Stimulated activated CD4-positive, alpha-beta T cell treated with anti-CD3 and anti-CD28 coated beads, TNF-alpha, amount 100 ng/mL, for 48 hours (primary cell): ENCODE measurements at regions not wholly inside any gene's neighbourhood (a gene's known extent, or its start where the extent isn't known, plus 50 kb on each side); places are given as distances from the start of the nearest gene placed in this dataset.
"Not testable (repeated sequence)": the region's sequence is repeated elsewhere in the genome, so short reads cannot be mapped to it uniquely, and the experiment has no call there.

Experiments used
- DNase-seq, 3 donors: peaks; one replicate each; pipeline ENCODE4 v3.0.0-alpha.2; 2020; ENCODE audit warnings: low read depth in 3 of 3

DNA sequence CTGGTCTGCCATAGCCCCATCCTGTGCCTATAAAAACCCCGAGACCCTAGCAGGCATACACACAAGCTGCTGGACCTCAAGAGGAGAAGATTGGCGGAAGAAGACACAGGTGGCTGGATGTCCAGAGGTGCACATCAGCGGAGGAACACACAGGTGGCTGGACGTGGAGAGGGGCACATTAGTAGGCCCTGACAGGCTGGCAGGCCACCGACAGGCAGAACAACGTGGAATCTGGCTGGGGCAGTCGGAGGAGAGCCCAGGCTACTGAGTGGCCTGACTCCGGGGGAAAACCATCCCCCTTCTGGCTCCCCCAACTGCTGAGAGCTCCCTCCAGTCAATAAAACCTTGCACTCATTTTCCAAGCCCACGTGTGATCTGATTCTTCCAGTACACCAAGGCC lies 512.5 kb upstream of the AMOT start:
- no peak for DNase-seq

GRCh38 chrX:113330416-113330815 lies 489.8 kb upstream of the AMOT start:
- DNase-seq, result no peak

GRCh38 chrX:113315927-113316326 lies 475.3 kb upstream of the AMOT start:
- DNase-seq, result no peak

DNA sequence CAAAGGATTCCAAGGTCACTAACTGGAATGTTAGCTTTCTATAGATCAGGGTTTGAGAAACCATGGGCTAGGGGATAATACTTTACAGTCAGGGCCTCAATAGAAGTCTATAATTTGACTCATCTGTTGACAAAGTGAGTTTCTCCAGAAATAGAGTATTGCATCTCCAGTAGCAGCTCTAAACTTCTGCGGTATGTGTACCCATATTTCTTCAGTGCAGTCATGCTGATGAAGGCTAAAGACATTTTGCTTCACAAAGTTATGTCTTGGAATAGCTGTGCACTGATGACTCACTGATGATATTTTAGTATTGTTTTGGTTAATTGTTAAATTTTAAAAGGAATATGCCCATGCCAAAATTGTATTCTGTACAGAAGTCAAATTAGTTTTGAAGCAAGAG lies 464.9 kb upstream of the AMOT start:
- DNase-seq, result no peak

GRCh38 chrX:113300580-113300979 lies 459.9 kb upstream of the AMOT start:
- no peak for DNase-seq

GRCh38 chrX:113297437-113297836 lies 456.8 kb upstream of the AMOT start:
- DNase-seq, result no peak

- DNase-seq, result no peak
Observed at GRCh38 chrX:113289503-113289902, 448.9 kb upstream of the AMOT start.

DNA sequence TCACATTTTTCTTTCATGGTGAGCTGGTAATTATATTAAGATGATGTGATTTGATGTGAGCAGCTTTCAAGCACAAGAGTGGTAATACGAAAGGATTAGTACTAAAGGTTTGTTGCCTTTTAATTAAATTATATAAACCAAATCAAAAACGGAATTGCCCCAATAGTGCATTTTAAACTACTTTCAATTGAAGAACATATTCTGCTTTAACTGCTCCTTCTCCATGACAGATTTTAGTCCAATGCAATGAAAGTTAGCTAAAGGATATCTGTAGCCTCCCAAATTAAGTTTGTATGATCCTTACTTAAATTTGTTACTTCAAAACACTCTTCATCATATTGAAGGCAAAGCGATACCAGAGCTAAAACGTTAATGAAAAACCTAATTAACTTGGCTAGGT lies 447.1 kb upstream of the AMOT start:
- DNase-seq, result no peak

DNA sequence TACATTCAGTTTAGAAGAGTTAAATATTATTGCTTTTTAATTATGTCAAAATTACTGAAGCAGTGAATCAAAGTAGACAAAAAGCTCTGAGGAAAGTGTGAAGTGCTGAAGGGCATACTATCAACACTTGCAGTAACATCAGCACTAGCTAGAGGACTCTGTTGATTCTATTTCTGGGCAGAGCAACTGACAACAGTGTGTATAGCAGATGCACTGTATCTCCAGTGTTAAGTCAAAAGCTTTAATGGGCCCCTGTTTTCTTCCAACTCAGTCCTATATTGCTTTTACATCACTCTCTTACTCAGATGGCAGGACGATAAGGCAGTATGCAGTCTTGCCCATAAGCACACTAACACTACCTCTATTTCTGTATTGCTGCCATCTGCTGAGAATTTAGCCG lies 435.2 kb upstream of the AMOT start:
- no peak for DNase-seq

- DNase-seq, result no peak
Observed at GRCh38 chrX:113274791-113275190, 434.2 kb upstream of the AMOT start.

DNA sequence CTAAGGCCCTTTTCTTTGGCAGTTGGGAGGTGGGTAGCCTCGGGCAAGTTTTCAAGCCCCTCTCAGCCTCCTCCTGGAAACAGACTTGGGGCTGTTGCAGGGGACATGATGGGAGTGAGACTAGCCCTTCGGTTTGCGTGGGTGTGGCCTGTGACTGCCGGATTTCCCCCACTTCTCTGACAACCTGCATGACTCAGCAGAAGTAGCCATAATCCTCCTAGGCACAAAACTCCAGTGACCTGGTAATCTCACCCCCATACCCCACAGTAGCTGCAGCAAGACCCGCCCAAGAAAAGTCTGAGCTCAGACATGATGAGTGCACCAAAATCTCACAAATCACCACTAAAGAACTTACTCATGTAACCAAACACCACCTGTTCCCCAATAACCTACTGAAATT lies 433.7 kb upstream of the AMOT start:
- no peak for DNase-seq

DNA sequence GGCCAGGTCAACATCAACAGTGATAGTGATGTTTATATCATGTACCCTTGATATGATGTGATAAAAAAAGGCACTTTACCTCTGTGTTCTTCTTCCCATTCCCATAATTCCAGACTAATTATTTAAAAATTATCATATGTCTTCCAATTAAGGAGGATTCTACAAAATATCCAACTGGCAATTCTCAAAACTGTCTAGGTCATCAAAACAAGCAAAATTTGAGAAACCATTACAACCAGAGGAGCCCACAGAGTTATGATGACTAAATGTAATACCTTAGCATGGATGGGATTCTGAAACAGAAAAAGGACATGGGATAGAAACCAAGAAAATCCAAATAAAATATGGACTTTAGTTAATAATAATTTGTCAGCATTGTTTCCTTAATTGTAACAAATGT lies 428.6 kb upstream of the AMOT start:
- DNase-seq, result no peak

DNA sequence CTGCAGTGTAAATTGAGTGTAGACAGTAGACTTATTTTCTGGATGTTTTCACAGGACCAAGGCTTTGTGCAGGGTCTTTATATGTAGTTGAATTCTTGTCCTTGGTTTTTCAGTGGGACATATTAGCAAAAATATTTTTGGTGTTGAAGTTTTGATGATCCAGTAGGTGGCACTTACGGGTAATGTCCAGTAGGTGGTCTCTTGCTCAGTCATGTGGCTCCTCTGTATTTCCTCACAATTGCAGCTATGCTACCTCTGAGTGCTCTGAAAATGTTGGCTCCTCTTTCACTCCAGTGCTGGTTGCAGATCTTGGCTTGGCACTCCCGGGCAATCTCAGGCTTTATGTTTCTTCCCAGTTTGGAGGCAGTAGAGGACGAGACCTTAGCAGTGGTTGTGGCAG lies 419.8 kb upstream of the AMOT start:
- DNase-seq, result no peak

DNA sequence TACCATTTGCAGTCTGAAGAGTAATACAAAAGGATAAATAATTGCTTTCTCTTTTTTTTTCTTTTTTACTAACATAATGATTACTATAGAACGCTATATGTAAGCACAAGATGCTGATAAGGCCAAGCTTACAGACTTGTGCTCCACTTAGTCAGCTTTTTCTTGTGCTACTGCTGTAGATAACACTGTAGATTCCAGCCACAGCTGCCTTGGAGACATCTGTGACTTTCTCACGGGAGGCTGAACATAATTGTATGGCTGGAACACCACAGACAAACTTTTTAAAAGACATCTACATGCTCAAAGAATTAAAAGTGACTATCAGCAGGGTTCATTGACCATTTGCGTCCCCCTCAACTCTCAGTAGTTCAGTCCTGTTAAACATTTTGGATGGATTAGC lies 381.7 kb upstream of the AMOT start:
- no peak for DNase-seq

- no peak for DNase-seq
Observed at GRCh38 chrX:113212052-113212451, 371.4 kb upstream of the AMOT start.

GRCh38 chrX:113202601-113203000 lies 362.0 kb upstream of the AMOT start:
- DNase-seq, result no peak

DNA sequence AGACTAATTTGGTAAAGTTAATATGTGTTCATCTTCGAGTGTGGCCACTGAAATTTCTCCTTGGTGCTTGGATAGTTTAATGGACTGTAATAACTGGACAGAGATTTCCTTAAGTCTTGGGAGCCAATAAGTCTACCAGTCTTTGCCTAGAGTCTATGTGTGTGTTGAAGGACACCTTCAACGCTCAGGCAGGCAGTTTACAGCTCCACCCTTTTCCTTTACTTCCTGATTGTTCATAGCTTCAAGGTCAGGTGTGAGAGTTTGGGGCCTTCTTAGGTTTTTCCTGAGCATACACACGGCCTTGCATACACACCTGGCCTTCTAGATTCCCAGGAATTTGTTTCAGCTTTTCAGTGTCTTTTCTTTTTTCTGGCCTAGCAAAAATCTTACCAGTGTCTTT lies 355.3 kb upstream of the AMOT start:
- DNase-seq, result no peak

- DNase-seq, result no peak
Observed at GRCh38 chrX:113192418-113192817, 351.8 kb upstream of the AMOT start.

- DNase-seq, result no peak
Observed at GRCh38 chrX:113157496-113157895, 316.9 kb upstream of the AMOT start.

- not testable (repeated sequence) for DNase-seq
Observed at GRCh38 chrX:113154315-113154714, 313.7 kb upstream of the AMOT start.

GRCh38 chrX:113136836-113137235 lies 296.2 kb upstream of the AMOT start:
- no peak for DNase-seq

- DNase-seq, result no peak
Observed at GRCh38 chrX:113133316-113133715, 292.7 kb upstream of the AMOT start.

DNA sequence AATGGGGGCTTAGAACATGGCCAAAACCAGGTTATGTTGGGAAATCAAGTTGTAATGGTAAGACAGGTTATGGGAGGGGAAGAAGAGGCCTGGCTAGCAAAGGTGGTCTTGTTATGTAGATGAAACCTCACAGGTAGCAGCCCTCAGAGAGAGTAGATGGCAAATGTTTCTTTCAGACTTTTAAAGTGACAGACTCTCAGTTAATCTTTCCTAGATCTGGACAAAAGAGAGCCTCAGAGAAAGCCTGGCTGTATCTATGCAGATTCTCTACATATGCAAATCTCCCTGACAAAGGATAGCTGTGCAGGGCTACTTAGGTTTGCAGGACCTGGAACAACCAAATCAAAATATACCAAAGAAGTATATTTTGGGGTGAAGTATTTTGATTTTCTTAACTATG lies 284.1 kb upstream of the AMOT start:
- no peak for DNase-seq

DNA sequence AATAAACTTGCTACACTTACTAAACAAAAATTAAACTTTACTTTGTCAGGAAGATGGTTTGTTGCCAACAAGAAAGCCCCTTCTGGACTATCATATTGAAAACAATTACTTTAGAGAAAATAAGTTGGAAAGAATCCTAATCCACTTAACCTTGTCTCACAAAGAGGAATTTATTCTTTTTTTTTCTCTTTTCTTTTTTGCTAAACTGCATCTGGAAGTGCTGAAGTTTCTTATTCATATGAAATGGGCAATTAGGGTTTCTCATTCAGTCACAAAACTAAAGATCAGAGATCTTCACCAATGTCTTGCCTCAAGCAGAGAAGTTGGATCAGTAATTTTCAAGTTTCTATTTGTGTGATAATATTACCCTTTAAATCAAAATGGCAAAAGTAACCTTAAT lies 234.9 kb upstream of the AMOT start:
- no peak for DNase-seq

DNA sequence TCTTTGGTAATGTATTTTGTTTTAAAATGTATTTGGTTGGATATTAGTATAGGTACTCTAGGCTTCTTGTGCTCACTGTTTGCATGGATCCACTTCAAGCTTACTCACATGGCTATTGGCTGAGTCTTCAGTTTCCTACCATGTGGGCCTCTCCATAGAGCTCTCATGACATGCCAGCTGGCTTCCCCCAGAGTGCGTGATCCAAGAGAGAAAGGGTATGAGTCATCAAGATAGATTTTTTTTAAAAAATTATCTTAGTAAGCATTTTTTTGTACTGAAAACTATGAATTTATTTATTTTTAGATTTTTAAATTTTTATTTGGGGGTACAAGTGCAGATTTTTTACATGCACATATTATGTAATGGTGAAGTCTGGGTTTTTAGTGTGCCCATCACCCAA lies 219.1 kb upstream of the AMOT start:
- DNase-seq, result no peak
